Right ventricle myocardium superior (tissue), 1 donor: ENCODE measurements at regions not wholly inside any gene's neighbourhood (a gene's known extent, or its start where the extent isn't known, plus 50 kb on each side); places are given as distances from the start of the nearest gene placed in this dataset.

ENCODE experiments used
- ATAC-seq: fragments of 200-7000 bp; cut with Tn5 transposase; one replicate; pipeline ENCODE4 v1.9.1; 2020; ENCODE audit warnings: mild to moderate bottlenecking; ENCODE audit not compliant: poor library complexity
- DNase-seq: peaks from one replicate; pipeline ENCODE4 v3.0.0-alpha.2; 2020
- intact Hi-C: fragments of 100-400 bp; cut with DNase I; formaldehyde crosslinking; loops from one replicate; pipeline ENCODE4 v1.11.2; 2022
- donor health status: DM: no; HTN: yes; CAD: no; lungs with severe emphysema.

DNA sequence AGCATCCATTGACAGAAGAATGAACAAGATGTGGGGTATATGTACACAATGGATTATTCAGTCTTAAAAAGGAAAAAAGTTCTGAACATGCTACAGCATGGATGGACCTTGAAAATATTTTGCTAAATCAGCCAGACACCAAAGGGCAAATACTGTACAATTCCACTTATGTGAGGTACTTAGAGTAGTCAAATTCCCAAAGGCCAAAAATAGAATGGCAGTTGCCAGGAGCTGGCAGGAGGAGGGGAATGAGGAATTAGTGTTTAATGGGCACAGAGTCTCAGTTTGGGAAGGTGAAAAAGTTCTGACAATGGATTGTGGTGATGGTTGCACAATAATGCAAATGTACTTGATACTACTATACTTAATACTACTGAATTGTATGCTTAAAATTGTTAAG, 193.2 kb downstream of the MBD2 start:
- DNase-seq (no peak), ATAC-seq (peak; percentile 89)
- intact Hi-C loops: no loop called here

DNA sequence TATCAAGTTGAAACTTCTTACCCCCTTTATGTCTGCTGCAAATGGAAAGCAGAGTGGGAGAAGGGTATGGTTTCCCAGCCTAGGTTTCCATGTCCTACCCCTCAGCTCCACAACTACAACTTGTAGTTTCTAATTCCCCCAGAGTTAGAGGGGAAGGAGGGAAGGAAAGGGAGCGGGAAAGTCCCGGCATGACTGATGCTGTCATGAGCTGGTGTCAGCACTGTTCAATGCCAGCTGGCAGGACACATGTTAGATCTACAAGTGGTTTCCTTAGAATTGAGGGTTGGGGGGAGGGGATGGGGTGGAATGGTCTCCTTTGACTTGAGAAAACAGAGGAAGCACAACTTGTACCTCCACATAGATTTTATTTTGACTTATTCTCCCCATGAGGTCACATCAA, 194.0 kb downstream of the MBD2 start:
- no peak for DNase-seq
- intact Hi-C loops: no loop called here
- ATAC-seq: peak; percentile 38

DNA sequence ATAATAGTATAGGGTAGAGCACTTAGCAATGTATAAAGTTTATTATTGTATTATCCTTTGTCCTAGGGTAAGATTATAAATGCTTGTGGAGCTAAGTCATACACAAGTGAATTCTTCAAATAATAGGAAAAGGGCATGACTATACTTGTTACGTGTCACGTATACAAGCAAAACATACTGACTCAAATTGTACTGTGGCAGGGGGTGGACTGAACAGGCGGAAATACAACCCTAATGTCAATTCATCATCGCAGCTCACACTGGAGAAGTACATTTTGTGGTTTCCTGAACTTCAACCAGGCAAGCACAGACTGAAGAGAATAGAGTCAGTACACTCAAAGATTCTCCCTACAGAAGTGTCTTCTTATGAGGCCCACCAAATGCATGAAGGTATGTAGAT, 201.0 kb downstream of the MBD2 start:
- ATAC-seq (no peak), DNase-seq (no peak)
- intact Hi-C loops: no loop called here

DNA sequence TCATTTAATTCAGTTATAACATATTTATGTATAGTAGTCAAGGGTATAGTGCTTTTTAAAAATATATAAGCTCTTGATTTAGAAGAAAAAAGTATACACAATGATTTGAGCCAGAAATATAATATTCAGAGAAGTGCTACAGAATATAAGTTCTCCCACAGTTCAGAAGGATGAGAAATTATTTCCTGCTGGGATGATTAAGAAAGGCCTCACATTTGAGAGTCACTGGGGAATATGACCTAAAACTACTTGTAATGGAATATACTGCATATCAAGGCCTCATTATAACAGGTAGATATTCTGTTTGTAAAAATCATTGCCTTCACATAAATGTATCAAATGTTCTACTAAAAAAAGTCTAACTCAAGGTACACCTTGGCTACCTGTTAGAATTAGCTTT, 203.5 kb downstream of the MBD2 start:
- ATAC-seq (no peak), DNase-seq (no peak)
- intact Hi-C loops: no loop called here

DNA sequence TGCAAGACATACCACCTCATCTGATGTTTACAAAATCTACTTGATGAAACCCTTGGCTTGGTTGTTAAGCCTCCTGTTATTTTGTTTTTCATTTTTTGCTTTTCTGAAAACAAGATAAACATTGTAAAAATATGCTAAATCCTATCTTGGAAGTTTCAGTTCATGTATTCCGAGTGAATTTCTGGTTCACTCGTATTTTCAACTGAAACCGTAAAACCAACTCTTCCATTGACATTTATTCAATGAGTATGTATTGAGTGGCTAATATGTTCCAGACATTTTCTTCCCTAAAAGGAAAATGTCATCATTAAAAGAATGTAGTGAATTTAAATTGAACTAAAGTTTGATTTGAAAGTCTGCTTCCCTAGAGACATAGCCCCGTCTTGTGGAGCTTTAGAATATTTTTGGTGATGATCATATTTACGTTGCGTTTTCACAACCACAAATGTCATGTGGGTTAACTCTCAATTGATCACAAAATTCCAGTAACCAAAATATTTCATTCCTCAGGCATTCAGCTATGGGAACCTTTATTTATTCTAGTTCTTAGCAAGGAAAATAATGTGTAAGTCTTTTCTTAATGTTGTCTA, 204.2 kb downstream of the MBD2 start:
- DNase-seq: no peak
- no peak for ATAC-seq

DNA sequence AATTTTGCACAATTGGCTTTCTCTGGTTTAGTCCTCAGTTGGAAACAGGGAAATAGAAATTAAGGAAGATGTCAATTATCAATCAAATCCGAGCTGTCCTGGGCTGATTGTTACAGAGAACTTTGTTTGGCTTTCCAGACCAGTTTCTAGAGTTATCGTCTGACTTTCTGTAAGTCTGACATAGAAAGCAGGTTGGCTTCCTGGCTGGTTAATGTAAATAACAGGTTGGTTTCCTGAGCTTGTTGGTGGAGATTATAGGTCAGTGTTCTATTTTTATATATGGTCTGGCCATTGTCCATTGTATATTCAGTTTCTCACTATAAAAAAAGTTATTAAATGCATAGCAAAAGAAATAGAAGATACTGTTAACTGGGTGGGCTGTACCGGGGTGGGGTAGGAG, 204.8 kb downstream of the MBD2 start:
- intact Hi-C loops: no loop called here
- no peak for DNase-seq
- no peak for ATAC-seq

More for the DNA sequence above, 204.2 kb downstream of the MBD2 start:
- intact Hi-C loops: no loop called here

DNA sequence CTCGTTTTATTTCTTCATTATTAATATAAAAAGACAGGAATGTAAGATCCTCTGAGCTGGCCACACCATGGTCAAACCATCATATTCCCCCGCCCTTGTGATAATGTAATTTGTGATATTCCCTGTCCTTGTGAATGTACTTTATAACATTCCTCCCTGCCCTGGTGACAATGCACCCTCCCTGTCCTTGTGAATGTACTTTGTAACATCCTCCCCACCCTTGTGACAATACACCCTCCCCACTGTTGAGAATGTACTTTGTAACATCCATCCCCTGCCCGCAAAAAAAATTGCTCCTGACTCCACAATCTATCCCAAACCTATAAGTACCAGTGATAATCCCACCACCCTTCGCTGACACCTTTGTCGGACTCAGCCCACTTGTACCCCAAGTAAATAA, 211.0 kb downstream of the MBD2 start:
- ATAC-seq (no peak), DNase-seq (no peak)
- intact Hi-C loops: no loop called here

DNA sequence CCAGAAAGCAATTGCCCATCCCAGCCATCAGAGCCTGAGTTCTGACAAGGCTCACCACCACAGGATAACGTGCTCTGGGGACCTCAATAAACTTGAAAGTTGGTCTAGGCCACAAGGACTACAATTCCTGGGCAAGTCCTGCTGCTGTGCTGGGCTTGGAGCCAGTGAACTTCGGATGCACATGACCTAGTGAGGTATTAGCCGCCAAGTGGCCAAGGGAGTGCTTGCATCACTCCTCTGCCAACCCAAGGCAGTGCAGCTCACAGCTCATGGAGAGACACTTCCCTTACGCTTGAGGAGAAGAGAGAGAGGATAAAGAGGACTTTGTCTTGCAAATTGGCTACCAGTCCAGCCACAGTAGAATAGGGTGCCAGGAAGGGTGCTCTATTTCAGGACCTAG, 219.6 kb downstream of the MBD2 start:
- intact Hi-C loops: no loop called here
- ATAC-seq (no peak), DNase-seq (no peak)

DNA sequence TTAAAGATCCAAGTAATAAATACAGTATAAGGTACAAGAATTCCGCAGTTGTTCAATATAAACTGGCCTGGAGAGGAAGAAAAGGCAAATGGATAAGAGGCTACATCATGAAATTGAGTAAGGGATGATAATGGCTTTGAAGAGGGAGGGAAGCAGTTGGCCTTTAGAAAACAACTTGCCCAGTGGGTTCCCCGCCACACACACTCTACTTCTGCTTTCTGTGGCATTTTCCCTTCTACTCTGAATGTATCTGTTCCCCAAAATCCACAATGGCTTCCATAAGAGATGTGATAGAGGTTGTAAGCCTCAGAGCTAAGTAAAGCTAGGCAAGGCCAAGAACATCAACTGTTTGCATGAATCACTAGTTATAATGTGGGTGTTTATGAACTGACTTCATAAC, 221.3 kb downstream of the MBD2 start:
- ATAC-seq (no peak), DNase-seq (no peak)
- intact Hi-C loops: no loop called here

DNA sequence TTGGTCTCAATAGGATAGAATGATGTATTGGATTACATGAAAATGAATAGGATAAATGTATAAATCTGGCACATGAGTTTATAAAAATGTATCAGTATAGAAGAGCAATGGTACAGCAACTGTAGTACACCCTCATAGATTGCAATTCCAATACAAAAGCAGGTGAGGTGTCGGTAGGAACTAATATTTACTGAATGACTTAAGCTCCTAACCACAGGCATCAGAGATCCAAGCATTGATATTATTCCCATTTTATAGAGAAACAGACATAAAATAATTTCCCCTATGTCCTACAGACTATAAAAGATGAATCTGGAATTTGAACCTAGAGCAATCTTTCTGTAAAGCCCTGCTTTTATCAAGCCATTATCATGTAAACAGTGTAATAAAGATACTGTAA, 227.4 kb downstream of the MBD2 start:
- intact Hi-C loops: no loop called here
- no peak for ATAC-seq
- DNase-seq: no peak

DNA sequence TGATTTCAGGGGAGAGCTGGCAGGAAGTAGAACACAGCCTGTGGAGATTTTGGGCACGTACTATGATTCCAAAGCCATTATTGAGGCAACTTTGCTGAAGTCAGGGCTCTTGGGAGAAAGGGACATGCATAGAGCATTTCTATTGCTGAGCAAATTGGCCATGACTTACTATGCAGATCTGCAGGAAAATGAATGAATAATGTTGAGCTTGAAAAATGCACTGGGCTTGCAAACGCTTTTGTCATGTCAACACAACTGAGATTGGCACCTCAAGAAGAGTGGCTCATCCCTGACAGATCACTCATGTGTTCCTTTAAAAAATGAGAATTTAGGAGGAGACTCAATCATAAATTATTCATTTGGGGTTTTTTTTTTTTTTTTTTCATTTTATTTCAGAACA, 230.5 kb downstream of the MBD2 start:
- ATAC-seq (no peak), DNase-seq (no peak)
- intact Hi-C loops: no loop called here

DNA sequence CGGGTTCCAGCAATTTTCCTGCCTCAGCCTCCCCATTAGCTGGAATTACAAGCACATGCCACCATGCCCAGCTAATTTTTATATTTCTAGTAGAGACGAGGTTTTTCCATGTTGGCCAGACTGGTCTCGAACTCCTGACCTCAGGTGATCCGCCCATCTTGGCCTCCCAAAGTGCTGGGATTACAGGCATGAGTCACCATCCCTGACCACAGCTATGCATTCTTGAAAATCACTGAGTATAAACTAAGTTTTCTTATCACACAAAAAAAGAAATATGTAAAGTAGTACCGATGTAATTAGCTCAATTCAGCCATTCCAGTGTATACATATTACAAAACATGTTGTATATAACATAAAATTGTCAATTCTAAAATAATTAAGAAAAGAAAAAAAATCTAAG, 232.7 kb downstream of the MBD2 start:
- intact Hi-C loops: no loop called here
- no peak for ATAC-seq
- DNase-seq: no peak

DNA sequence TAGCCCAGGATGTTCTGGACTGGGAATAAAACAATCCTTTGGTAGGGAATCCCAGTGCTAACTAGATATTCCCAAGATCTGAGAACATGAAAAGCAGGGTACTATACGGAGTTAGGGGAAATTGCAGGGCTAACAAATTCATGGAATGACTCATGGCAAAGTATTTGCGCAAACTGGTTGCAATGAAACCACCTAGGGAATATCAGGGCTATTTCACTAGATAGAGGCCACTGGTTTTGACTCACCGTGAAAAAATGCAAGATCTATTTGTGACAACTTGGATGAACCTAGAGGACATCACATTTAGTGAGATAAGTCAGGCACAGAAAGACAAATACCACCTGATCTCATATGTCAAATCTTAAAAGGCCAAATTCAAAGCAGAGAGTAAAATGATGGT, 233.3 kb downstream of the MBD2 start:
- DNase-seq (no peak), ATAC-seq (no peak)
- intact Hi-C loops: no loop called here

DNA sequence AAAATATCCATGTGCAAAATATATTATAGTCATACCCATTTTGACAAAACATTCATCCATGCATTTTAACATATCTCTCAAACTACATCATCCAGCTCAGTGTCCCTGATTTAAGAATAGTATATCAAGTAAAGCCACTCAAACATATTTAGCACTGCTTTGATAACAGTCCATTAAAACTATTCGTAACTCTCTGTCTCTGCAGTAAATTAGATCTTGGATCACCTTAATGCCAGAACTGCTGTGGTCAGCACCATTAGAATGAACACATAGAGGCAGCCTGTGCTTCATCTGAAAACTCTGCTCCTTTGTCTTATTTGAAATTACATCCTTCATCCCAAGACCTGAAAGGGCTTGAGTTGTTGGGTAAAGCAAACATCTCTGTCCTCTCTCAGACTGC, 234.0 kb downstream of the MBD2 start:
- DNase-seq: no peak
- ATAC-seq: no peak
- intact Hi-C loops: no loop called here

DNA sequence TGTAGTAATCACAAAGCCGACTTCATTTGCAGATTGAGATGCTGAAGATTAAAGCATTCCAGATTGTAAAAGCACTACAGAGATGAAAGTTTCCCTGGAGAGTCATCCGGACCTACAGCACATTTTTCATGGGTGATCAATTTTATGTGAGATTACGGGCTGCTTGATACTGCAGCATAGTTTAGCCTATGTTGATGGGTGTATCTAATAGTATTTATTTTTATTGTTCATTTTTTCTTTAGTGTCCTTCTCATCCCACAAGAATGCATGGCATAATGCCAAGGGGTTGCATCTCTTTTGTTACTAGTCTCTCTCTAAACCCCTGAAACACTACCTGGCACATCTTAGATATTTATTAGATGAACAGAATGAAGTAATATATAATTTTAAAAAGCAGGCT, 240.4 kb downstream of the MBD2 start:
- ATAC-seq (no peak), DNase-seq (no peak)
- intact Hi-C loops: no loop called here

DNA sequence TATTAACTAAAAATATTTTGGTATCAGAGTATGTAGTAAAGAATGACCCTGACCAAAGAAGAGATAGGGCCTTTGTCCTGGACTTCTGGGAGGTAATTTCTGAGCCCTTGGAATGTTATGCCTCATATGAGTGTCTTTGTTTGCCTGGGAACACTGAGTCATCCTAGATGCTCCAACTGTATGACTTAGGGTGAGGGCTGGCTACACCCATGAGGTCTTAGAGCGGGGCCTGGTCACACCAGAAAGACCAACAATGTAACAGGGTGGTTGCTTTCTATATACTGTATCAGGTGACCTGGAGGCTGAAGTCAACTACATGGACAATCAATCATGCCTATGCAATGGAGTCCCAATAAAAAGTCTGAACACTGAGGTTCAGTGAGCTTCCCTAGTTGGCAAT, 253.1 kb downstream of the MBD2 start:
- DNase-seq: no peak
- intact Hi-C loops: no loop called here
- ATAC-seq: no peak

DNA sequence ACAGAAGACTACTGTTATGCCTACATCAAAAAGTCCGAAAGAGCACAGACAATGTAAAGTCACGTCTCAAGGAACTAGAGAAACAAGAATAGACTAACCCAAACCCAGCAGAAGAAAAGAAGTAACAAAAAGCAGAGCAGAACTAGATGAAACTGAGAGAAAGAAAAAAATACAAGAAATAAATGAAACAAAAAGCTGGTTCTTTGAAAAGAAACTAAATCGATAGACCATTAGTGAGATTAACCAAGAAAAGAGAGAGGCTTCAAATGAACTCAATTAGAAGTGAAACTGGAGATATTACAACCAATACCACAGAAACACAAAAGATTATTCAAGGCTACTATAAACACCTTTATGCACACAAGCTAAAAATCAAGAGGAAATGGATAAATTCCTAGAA, 271.8 kb downstream of the MBD2 start:
- intact Hi-C loops: no loop called here
- DNase-seq (no peak), ATAC-seq (no peak)

DNA sequence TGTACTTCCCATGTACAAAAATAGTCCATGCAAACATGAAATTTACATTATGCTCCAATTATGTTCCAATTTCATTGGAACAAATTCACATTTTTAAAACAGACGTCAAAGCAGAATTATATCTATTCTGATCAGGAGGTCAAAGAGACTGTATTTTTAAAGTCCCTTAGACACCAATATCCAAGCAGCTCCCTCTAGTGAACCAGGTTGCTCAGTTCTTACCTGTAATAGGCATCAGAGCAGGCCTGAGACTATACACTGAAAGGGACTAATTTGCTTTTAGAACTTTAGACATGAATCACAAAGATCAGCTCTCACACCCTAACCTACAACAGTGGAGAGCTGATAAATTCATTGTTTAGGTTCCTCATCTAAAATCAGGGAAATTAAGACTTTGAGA, 273.9 kb downstream of the MBD2 start:
- intact Hi-C loops: no loop called here
- DNase-seq (no peak), ATAC-seq (no peak)

DNA sequence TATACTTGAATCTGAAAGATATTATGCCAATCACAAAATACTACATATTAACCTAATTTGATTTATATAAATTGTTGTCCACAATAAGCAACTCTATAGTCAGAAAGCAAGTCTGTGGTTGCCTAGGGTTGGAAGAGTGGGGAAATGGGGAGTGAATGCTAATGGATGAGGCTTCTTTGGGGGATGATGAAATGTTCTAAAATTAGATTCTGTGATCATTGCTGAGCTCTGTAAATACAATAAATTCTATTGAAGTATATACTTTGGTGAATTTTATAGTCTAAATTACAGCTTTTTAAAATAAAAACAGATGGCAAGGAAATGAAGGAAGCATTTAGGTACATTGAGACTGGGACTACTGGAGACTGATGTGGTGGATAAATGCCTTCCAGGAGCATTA, 275.5 kb downstream of the MBD2 start:
- intact Hi-C loops: no loop called here
- ATAC-seq (no peak), DNase-seq (no peak)

DNA sequence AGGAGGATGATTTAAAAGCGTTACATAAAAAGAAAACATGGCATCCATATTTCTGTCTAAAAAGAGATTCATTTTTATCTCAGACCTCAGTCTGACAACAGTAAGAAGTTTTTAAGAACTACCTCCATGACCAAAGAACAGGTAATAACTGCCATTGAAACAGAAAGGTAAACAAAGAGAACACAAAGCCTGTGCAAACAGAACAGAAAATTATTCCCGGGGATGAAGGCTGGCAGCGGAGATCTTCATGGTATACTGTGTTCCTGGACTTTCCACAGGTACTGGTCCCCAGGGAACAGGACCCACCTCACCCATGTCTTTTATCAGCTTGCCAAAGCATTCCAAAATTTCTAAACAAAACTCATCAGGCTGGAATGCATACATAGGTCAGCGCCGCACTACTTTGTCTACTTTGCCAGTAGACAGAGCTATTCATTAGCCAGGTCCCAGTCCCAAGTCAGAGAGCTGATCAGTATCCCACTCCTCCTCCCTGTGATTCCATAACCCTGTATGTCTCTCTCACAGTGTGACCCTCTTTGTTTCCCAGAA, 277.3 kb downstream of the MBD2 start:
- intact Hi-C loops: no loop called here
- DNase-seq: no peak
- ATAC-seq: no peak

DNA sequence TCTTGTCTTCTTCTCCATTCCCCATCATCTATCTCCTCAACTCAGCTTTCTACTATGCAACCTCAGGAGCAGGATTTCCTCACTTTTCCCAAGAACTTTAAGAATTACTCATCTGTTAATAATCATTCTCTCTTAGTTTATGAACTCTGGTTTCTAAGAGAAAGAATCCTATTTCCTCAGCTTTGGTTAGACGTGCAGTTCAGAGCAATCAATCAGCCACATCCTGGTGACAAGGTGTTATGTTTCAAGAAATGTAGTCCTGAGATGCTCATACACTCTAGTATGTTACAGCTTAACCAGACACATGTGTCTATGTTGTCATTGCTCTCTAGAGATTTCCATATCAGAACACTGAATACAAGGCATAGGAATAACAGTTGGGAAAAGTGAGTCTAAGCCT, 277.9 kb downstream of the MBD2 start:
- ATAC-seq (no peak), DNase-seq (no peak)
- intact Hi-C loops: no loop called here
